Hepatocyte (in vitro differentiated cells): ENCODE measurements at regions not wholly inside any gene's neighbourhood (a gene's known extent, or its start where the extent isn't known, plus 50 kb on each side); places are given as distances from the start of the nearest gene placed in this dataset.

Experiments
- CTCF ChIP-seq: fragments of 200-600 bp; sonication (generic); IDR thresholded peaks from 2 replicates; pipeline ENCODE4 v1.5.1; 2016; ENCODE audit warnings: antibody characterized with exemption, mild to moderate bottlenecking; ENCODE audit not compliant: poor library complexity
- EZH2 ChIP-seq: fragments of 200-600 bp; sonication (generic); IDR thresholded peaks from 2 replicates; pipeline ENCODE4 v1.6.1; 2016; ENCODE audit warnings: antibody characterized with exemption, mild to moderate bottlenecking, borderline replicate concordance
- EZH2phosphoT487 ChIP-seq: fragments of 200-600 bp; sonication (generic); IDR thresholded peaks from one replicate; pipeline ENCODE4 v1.6.1; 2018; ENCODE audit warnings: antibody characterized with exemption, mild to moderate bottlenecking, low read depth, moderate library complexity; ENCODE audit not compliant: unreplicated experiment, severe bottlenecking

- TF ChIP-seq CTCF (no peak), EZH2 (no peak), EZH2phosphoT487 (no peak)
Observed at GRCh38 chr4:185899833-185900232, 87.8 kb upstream of the SORBS2 start.
